ENCODE measurements at regions not wholly inside any gene's neighbourhood (a gene's known extent, or its start where the extent isn't known, plus 50 kb on each side); places are given as distances from the start of the nearest gene placed in this dataset.

DNA sequence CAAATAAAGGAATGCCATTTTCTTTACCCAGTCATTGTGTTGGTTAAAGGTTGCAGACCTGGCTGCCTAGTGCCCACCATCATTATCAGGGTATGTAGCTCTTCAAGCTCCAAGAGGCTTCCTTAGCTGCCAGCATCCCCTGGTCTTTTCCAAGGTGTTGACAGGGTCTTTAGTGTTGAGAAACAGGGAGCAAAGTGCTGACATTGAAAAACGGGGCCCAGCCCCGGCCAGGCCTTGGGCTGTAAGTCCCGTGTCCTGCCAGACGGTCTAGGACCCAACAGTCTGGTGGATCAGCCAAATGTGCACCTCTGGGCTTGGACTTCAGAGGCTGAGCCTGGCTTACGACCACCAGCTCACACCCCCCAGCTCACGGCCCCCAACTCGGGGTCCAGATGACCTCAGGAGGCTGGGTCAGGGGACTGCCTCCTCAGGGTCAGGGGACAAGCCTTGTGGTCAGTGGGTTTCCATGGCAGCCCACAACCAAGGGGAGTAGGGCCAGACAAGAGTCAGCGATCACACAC is 114.4 kb upstream of the MLN start:
- TF ChIP-seq, protein P1, sequence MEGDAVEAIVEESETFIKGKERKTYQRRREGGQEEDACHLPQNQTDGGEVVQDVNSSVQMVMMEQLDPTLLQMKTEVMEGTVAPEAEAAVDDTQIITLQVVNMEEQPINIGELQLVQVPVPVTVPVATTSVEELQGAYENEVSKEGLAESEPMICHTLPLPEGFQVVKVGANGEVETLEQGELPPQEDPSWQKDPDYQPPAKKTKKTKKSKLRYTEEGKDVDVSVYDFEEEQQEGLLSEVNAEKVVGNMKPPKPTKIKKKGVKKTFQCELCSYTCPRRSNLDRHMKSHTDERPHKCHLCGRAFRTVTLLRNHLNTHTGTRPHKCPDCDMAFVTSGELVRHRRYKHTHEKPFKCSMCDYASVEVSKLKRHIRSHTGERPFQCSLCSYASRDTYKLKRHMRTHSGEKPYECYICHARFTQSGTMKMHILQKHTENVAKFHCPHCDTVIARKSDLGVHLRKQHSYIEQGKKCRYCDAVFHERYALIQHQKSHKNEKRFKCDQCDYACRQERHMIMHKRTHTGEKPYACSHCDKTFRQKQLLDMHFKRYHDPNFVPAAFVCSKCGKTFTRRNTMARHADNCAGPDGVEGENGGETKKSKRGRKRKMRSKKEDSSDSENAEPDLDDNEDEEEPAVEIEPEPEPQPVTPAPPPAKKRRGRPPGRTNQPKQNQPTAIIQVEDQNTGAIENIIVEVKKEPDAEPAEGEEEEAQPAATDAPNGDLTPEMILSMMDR (IDR thresholded peaks at IDR 0.05; ENCODE audit: control insufficient read depth, insufficient read depth, low read depth, low read length, missing control alignments): no peak
- no peak for DNase-seq (ENCODE audit: low read depth)

GRCh38 chr6:33915134-33915533 is 111.3 kb upstream of the MLN start:
- no peak for DNase-seq (ENCODE audit: low read depth)
- no peak overlapping the region for H3K4me3 ChIP-seq (ENCODE audit: control insufficient read depth, low read depth, low read length)
- TF ChIP-seq, protein P1 (IDR thresholded peaks at IDR 0.05; ENCODE audit: control insufficient read depth, insufficient read depth, low read depth, low read length, missing control alignments): no peak

More for the DNA sequence above, 114.4 kb upstream of the MLN start:
- no peak overlapping the region for H3K4me3 ChIP-seq (ENCODE audit: control insufficient read depth, low read depth, low read length)

- H3K4me3 ChIP-seq (ENCODE audit: control insufficient read depth, low read depth, low read length): no peak overlapping the region
- TF ChIP-seq, protein P1 (IDR thresholded peaks at IDR 0.05; ENCODE audit: control insufficient read depth, insufficient read depth, low read depth, low read length, missing control alignments): no peak
- no peak for DNase-seq (ENCODE audit: low read depth)
These were observed 110.8 kb upstream of the MLN start for GRCh38 chr6:33914645-33915044.

DNA sequence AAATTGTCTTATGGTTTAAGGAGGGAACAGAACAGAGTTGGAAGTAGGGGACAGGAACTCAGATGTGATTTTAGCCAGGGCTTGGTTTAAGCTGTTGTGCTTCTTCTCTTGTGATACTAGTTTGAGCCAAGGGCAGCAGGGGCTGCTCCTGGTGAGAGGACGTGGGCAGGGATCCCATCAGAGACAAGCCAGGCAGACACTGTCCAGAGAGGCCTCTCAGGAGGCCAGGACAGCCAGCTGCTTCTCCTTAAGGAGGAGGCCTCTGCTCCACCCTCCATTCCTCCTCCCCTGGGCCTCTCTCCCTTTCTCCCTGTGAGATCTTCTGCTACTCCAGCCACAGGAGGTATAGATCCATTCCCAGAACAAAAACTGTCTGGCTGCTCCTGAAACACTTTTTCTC is 108.4 kb upstream of the MLN start:
- DNase-seq (ENCODE audit: low read depth): no peak
- TF ChIP-seq, protein P1 (IDR thresholded peaks at IDR 0.05; ENCODE audit: control insufficient read depth, insufficient read depth, low read depth, low read length, missing control alignments): no peak
- no peak overlapping the region for H3K4me3 ChIP-seq (ENCODE audit: control insufficient read depth, low read depth, low read length)

- no peak for DNase-seq (ENCODE audit: low read depth)
- H3K4me3 ChIP-seq (ENCODE audit: control insufficient read depth, low read depth, low read length): no peak overlapping the region
- TF ChIP-seq, protein P1 (IDR thresholded peaks at IDR 0.05; ENCODE audit: control insufficient read depth, insufficient read depth, low read depth, low read length, missing control alignments): no peak
These were observed 107.7 kb upstream of the MLN start for GRCh38 chr6:33911488-33911887.

DNA sequence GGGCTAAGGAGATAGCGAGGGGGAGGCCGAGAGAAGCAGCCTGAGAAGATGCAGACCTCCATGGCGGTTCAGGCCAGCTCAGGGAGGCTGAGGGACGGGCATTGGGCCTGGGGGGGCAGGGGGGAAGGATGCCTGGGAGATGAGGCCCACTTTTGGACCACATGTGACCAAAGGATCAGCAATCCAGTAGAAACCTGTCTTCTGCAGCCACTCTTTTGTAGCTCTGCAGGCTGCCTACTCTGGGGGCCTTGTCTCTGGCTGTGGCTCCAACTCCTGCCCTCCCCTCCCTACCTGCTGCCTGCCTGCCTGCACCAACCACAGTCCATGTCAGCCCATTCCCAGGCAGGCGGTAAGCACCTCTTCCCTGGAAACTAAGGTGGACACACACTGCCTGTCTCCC is 106.8 kb upstream of the MLN start:
- TF ChIP-seq, protein P1 (IDR thresholded peaks at IDR 0.05; ENCODE audit: control insufficient read depth, insufficient read depth, low read depth, low read length, missing control alignments): no peak
- DNase-seq (ENCODE audit: low read depth): no peak
- no peak overlapping the region for H3K4me3 ChIP-seq (ENCODE audit: control insufficient read depth, low read depth, low read length)

- DNase-seq (ENCODE audit: low read depth): no peak
- no peak overlapping the region for H3K4me3 ChIP-seq (ENCODE audit: control insufficient read depth, low read depth, low read length)
- TF ChIP-seq, protein P1 (IDR thresholded peaks at IDR 0.05; ENCODE audit: control insufficient read depth, insufficient read depth, low read depth, low read length, missing control alignments): no peak
These were observed 105.9 kb upstream of the MLN start for GRCh38 chr6:33909737-33910136.

Data from AG09309 (cell line).